K562 (cell line): ENCODE measurements at regions not wholly inside any gene's neighbourhood (a gene's known extent, or its start where the extent isn't known, plus 50 kb on each side); places are given as distances from the start of the nearest gene placed in this dataset.

Source experiments
- ATAC-seq: fragments of 200-7000 bp; cut with Tn5 transposase; 3 replicates; pipeline ENCODE4 v1.9.1; 2020; ENCODE audit warnings: moderate library complexity
- BruUV-seq: library from RNA; stranded (reverse); fragments of 400-500 nt; replicated peaks from 2 replicates; lab custom pipeline; 2021; lab: Mats Ljungman, UMichigan
- CTCF ChIA-PET: fragments of 300-600 bp; formaldehyde crosslinking; extraction: SDS; loops from one replicate; lab custom pipeline; 2021; ENCODE audit warnings: low intra/inter-chr PET ratio; lab: Yijun Ruan, JAX
- POLR2A ChIA-PET: fragments of 300-600, 350-650 bp; sonication (Branson Sonifier 250); formaldehyde crosslinking; extraction: SDS; loops from one replicate; lab custom pipeline; 2021; ENCODE audit warnings: antibody characterized with exemption, inconsistent platforms; lab: Yijun Ruan, JAX
- DNase-seq, 4 experiments: peaks; one replicate each; pipeline versions ENCODE4 v3.0.0 to v3.0.0-alpha.2; 2011 to 2018; ENCODE audit warnings: low spot score in 3 of 4, mixed read lengths in 3 of 4; ENCODE audit errors: extremely low read depth in 1 of 4
- FAIRE-seq: peaks from 2 replicates; lab custom pipeline; 2011; peaks lifted over from hg19 to GRCh38; lab: Jason Lieb, UNC
- H2AFZ ChIP-seq: 2 replicates; pipeline ENCODE4 v1.6.0; 2011; ENCODE audit warnings: low read depth, low read length, control low read depth, inconsistent platforms
- H3K27ac ChIP-seq: fragments of 200-600 bp; 3 replicates; pipeline ENCODE4 v1.8.0; 2011; ENCODE audit warnings: low read depth, mild to moderate bottlenecking, control low read depth, inconsistent platforms, low read length, moderate library complexity, mixed read lengths; ENCODE audit errors: extremely low read depth
- H3K27me3 ChIP-seq, 2 experiments: fragments of 300-600 bp in 1 of 2; 2 replicates in 1 of 2; 3 replicates in 1 of 2; pipeline versions ENCODE4 v1.6.0 to v1.8.0; 2011; ENCODE audit warnings: inconsistent platforms in 2 of 2, low read length in 2 of 2, mild to moderate bottlenecking in 1 of 2, mixed read lengths in 1 of 2, moderate library complexity in 1 of 2; ENCODE audit not compliant: control insufficient read depth in 2 of 2, insufficient read depth in 2 of 2
- H3K36me3 ChIP-seq: fragments of 300-600 bp; 3 replicates; pipeline ENCODE4 v1.8.0; 2011; ENCODE audit warnings: mild to moderate bottlenecking, low read length, inconsistent platforms; ENCODE audit not compliant: control insufficient read depth, insufficient read depth
- H3K4me1 ChIP-seq, 2 experiments: fragments of 200-600 bp in 1 of 2; replicated peaks in 1 of 2; 2 replicates in 1 of 2; 3 replicates in 1 of 2; pipeline versions ENCODE4 v1.5.1 to v1.8.0; 2011; ENCODE audit warnings: inconsistent platforms in 2 of 2, low read length in 2 of 2, mild to moderate bottlenecking in 1 of 2, mixed read lengths in 1 of 2, moderate library complexity in 1 of 2; ENCODE audit not compliant: control insufficient read depth in 2 of 2, insufficient read depth in 2 of 2
- H3K4me2 ChIP-seq: 2 replicates; pipeline ENCODE4 v1.6.1; 2011; ENCODE audit warnings: low read length, control low read depth, inconsistent platforms, mixed read lengths; ENCODE audit not compliant: insufficient read depth
- H3K4me3 ChIP-seq: fragments of 200-600 bp; sonication (generic), shearing (Covaris generic); 2 replicates; pipeline ENCODE4 v1.5.1; 2016; ENCODE audit warnings: control low read depth, inconsistent platforms
- H3K79me2 ChIP-seq: fragments of 200-600 bp; 3 replicates; pipeline ENCODE4 v1.8.0; 2011; ENCODE audit warnings: low read length, inconsistent platforms; ENCODE audit not compliant: control insufficient read depth, insufficient read depth
- H3K9ac ChIP-seq, 2 experiments: 2 replicates each; pipeline versions ENCODE4 v1.6.0 to v1.6.1; 2011; ENCODE audit warnings: low read depth in 2 of 2, low read length in 2 of 2, control low read depth in 1 of 2, inconsistent platforms in 1 of 2, mild to moderate bottlenecking in 1 of 2, mixed read lengths in 1 of 2; ENCODE audit not compliant: insufficient read depth in 1 of 2
- H3K9me1 ChIP-seq: one replicate; pipeline ENCODE4 v1.6.0; 2011; ENCODE audit warnings: inconsistent platforms, mild to moderate bottlenecking, low read length, moderate library complexity; ENCODE audit not compliant: control insufficient read depth, insufficient read depth
- H3K9me3 ChIP-seq: replicated peaks from 2 replicates; pipeline ENCODE4 v1.5.1; 2011; ENCODE audit warnings: low read depth, low read length, inconsistent platforms; ENCODE audit not compliant: control insufficient read depth, insufficient read depth
- H4K20me1 ChIP-seq: replicated peaks from 2 replicates; pipeline ENCODE4 v1.6.1; 2011; ENCODE audit warnings: low read length, inconsistent platforms, mixed read lengths; ENCODE audit not compliant: control insufficient read depth, insufficient read depth
- ASH1L ChIP-seq: fragments of 450-650 bp; IDR thresholded peaks from 2 replicates; pipeline ENCODE4 v1.6.1; 2018; ENCODE audit warnings: borderline replicate concordance, mild to moderate bottlenecking, low read depth; ENCODE audit not compliant: partially characterized antibody
- BACH1 ChIP-seq: fragments of 200-800 bp; sonication (Bioruptor generic); IDR thresholded peaks from 2 replicates; pipeline ENCODE4 v1.6.1; 2016; ENCODE audit warnings: missing genetic modification characterization, missing compliant biosample characterization
- FOXM1 ChIP-seq, 2 experiments: fragments of 450-650 bp in 1 of 2; sonication (generic) in 1 of 2; formaldehyde crosslinking in 1 of 2; IDR thresholded peaks; 2 replicates each; pipeline versions ENCODE4 v1.6.1 to v1.9.0; 2017 to 2022; ENCODE audit warnings: low read depth in 2 of 2, mild to moderate bottlenecking in 2 of 2, missing genetic modification reagents in 1 of 2, moderate library complexity in 1 of 2
- POLR2AphosphoS5 ChIP-seq: IDR thresholded peaks from 2 replicates; pipeline ENCODE4 v1.6.1; 2011; ENCODE audit warnings: mild to moderate bottlenecking, low read depth, low read length, moderate library complexity; ENCODE audit not compliant: control insufficient read depth, insufficient read depth
- RBFOX2 ChIP-seq: fragments of 200-400 bp; formaldehyde crosslinking; IDR thresholded peaks from 2 replicates; pipeline ENCODE4 v1.6.1; 2017; ENCODE audit warnings: low read depth, mild to moderate bottlenecking, low read length, moderate library complexity
- SAFB2 ChIP-seq: fragments of 200-400 bp; formaldehyde crosslinking; IDR thresholded peaks from 2 replicates; pipeline ENCODE4 v1.6.1; 2018; ENCODE audit warnings: borderline replicate concordance, low read length, low read depth, moderate library complexity; ENCODE audit not compliant: severe bottlenecking
- TBP ChIP-seq: optimal IDR thresholded peaks from 2 replicates; pipeline ENCODE3; 2011; ENCODE audit warnings: low read depth, low read length, improper control_type of control experiment
- TRIM24 ChIP-seq, 2 experiments: fragments of 450-650 bp; IDR thresholded peaks; 2 replicates each; pipeline ENCODE4 v1.6.1; 2016
- ZBED1 ChIP-seq: IDR thresholded peaks from 2 replicates; pipeline ENCODE4 v1.6.1; 2014
- ZEB2 ChIP-seq: fragments of 450-650 bp; IDR thresholded peaks from 2 replicates; pipeline ENCODE4 v1.6.1; 2016
- ZNF785 ChIP-seq: fragments of 250-450 bp; sonication (Bioruptor Pico); IDR thresholded peaks from 2 replicates; pipeline ENCODE4 v1.4.0; 2020; ENCODE audit warnings: mild to moderate bottlenecking
- WGBS: fragments of 100-300 bp; shearing (Covaris generic); methylation state at CpG from one replicate; pipeline ENCODE4 v1.1.6; 2016; ENCODE audit warnings: low coverage, mixed read lengths; ENCODE audit not compliant: insufficient coverage; ENCODE audit errors: missing lambda C conversion rate; 5-methylcytosine and 5-hydroxymethylcytosine counted together
- in situ Hi-C: fragments of 300-500 bp; cut with MboI; formaldehyde crosslinking; loops from 4 replicates; pipeline ENCODE4 v1.15.0; 2018; ENCODE audit warnings: inconsistent platforms, mixed read lengths
- intact Hi-C: fragments of 100-400 bp; cut with micrococcal nuclease; formaldehyde crosslinking; loops from 2 replicates; pipeline ENCODE4 v1.14.2; 2022
- TF ChIP-seq, protein P1 (sequence below): fragments of 250-450 bp; sonication (Bioruptor Pico); IDR thresholded peaks from 2 replicates; pipeline ENCODE4 v1.8.0; 2022; ENCODE audit warnings: moderate library complexity, mild to moderate bottlenecking, inconsistent platforms
- TF ChIP-seq, protein P2 (sequence below): fragments of 150-350 bp; conservative IDR thresholded peaks from 2 replicates; pipeline ENCODE4 v1.6.1; 2014; ENCODE audit warnings: low read length

DNA sequence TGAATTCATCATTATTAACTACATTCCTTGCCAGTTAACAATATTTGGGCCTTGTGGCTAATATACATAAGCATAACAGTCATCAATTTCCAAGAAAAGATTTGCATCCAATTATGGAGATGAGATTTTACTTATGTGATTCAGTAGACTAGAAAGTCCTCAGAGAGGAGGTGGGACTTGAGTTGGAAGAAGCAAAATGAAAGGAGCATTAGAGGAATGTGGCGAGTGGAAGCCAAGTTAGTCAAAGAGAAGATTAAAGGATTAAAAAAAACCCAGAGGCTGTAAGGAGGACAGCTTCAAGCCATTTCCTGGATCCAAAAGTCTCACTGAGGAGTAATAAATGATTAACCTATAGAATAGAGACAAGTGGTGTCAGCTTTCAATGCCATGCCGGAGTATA is 1099.4 kb upstream of the IGFBP7 start:
- no peak overlapping the region for H3K4me3 ChIP-seq
- ChIA-PET POLR2A (no interaction called here), CTCF (no interaction called here)
- H4K20me1 ChIP-seq, result no peaks in the 10 kb centered on the region
- TF ChIP-seq FOXM1 (IDR thresholded peaks at IDR 0.05; ENCODE audit: low read depth), result no peak
- TF ChIP-seq FOXM1 (CRISPR knock-in tag; IDR thresholded peaks at IDR 0.05; ENCODE audit: low read depth), result no peak
- no peak for TF ChIP-seq TBP
- TF ChIP-seq RBFOX2, result no peak
- no peak for TF ChIP-seq POLR2AphosphoS5
- TF ChIP-seq, protein P1, sequence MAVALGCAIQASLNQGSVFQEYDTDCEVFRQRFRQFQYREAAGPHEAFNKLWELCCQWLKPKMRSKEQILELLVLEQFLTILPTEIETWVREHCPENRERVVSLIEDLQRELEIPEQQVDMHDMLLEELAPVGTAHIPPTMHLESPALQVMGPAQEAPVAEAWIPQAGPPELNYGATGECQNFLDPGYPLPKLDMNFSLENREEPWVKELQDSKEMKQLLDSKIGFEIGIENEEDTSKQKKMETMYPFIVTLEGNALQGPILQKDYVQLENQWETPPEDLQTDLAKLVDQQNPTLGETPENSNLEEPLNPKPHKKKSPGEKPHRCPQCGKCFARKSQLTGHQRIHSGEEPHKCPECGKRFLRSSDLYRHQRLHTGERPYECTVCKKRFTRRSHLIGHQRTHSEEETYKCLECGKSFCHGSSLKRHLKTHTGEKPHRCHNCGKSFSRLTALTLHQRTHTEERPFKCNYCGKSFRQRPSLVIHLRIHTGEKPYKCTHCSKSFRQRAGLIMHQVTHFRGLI (CRISPR knock-in tag), result no peak
- TF ChIP-seq, protein P2, sequence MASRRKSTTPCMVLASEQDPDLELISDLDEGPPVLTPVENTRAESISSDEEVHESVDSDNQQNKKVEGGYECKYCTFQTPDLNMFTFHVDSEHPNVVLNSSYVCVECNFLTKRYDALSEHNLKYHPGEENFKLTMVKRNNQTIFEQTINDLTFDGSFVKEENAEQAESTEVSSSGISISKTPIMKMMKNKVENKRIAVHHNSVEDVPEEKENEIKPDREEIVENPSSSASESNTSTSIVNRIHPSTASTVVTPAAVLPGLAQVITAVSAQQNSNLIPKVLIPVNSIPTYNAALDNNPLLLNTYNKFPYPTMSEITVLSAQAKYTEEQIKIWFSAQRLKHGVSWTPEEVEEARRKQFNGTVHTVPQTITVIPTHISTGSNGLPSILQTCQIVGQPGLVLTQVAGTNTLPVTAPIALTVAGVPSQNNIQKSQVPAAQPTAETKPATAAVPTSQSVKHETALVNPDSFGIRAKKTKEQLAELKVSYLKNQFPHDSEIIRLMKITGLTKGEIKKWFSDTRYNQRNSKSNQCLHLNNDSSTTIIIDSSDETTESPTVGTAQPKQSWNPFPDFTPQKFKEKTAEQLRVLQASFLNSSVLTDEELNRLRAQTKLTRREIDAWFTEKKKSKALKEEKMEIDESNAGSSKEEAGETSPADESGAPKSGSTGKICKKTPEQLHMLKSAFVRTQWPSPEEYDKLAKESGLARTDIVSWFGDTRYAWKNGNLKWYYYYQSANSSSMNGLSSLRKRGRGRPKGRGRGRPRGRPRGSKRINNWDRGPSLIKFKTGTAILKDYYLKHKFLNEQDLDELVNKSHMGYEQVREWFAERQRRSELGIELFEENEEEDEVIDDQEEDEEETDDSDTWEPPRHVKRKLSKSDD, result no peak
- TF ChIP-seq ASH1L, result no peak
- no peak for TF ChIP-seq ZEB2
- TF ChIP-seq SAFB2, result no peak
- TF ChIP-seq TRIM24 (IDR thresholded peaks at IDR 0.05), result no peak
- TF ChIP-seq ZBED1, result no peak
- TF ChIP-seq ZNF785 (CRISPR knock-in tag), result no peak
- no peak for TF ChIP-seq BACH1 (tag)
- no peaks in the 10 kb centered on the region for H3K27me3 ChIP-seq
- no peaks in the 10 kb centered on the region for H3K9me3 ChIP-seq
- no peak overlapping the region for H2AFZ ChIP-seq
- intact Hi-C loops, result no loop called here
- no peaks in the 10 kb centered on the region for H3K36me3 ChIP-seq
- ATAC-seq (no peak), FAIRE-seq (no peak), DNase-seq (no peak)
- WGBS, result 0% methylated on average over 2 of the region's 2 CpGs
- in situ Hi-C loops, result no loop called here
- no TSS peak for BruUV-seq
- no peaks in the 10 kb centered on the region for H3K79me2 ChIP-seq
- H3K9ac ChIP-seq, result no peak overlapping the region
- no peaks in the 10 kb centered on the region for H3K9me1 ChIP-seq
- H3K27ac ChIP-seq, result no peak overlapping the region
- no peak overlapping the region for H3K4me2 ChIP-seq
- no peaks in the 10 kb centered on the region for H3K4me1 ChIP-seq
